Psoas muscle (tissue), 7 donors: ENCODE measurements at regions not wholly inside any gene's neighbourhood (a gene's known extent, or its start where the extent isn't known, plus 50 kb on each side); places are given as distances from the start of the nearest gene placed in this dataset.

Experiments
- ATAC-seq, 4 donors: fragments of 200-7000 bp; cut with Tn5 transposase; one replicate each; pipeline ENCODE4 v1.9.1; 2020; ENCODE audit warnings: moderate library complexity in 3 of 4, mild to moderate bottlenecking in 2 of 4
- DNase-seq, 2 donors: peaks; one replicate each; pipeline ENCODE4 v3.0.0-alpha.2; 2020
- H3K27ac ChIP-seq: fragments of 200-600 bp; one replicate; pipeline ENCODE4 v1.8.0; 2022
- H3K27me3 ChIP-seq, 3 donors: fragments of 200-600 bp in 1 of 3; one replicate each; pipeline versions ENCODE4 v1.6.1 to v1.8.0; 2013 to 2022; ENCODE audit warnings: low read length in 2 of 3, mild to moderate bottlenecking in 2 of 3, moderate library complexity in 1 of 3; ENCODE audit not compliant: insufficient read depth in 3 of 3
- H3K36me3 ChIP-seq, 2 donors: fragments of 200-600 bp in 1 of 2; one replicate each; pipeline versions ENCODE4 v1.6.1 to v1.8.0; 2013 to 2022; ENCODE audit warnings: low read depth in 1 of 2, mild to moderate bottlenecking in 1 of 2, moderate library complexity in 1 of 2; ENCODE audit not compliant: insufficient read depth in 1 of 2
- H3K4me1 ChIP-seq: fragments of 200-600 bp; one replicate; pipeline ENCODE4 v1.8.0; 2022
- H3K4me3 ChIP-seq: fragments of 200-600 bp; one replicate; pipeline ENCODE4 v1.8.0; 2022; ENCODE audit warnings: mild to moderate bottlenecking
- H3K9me3 ChIP-seq: fragments of 200-600 bp; one replicate; pipeline ENCODE4 v1.8.0; 2022
- CTCF ChIP-seq: fragments of 200-600 bp; IDR thresholded peaks from one replicate; pipeline ENCODE4 v1.8.0; 2022; ENCODE audit warnings: antibody characterized with exemption
- WGBS, 3 donors: extraction: QIAGEN DNeasy Blood & Tissue Kit; methylation state at CpG; one replicate each; pipeline versions ENCODE4 v1.1.6 to v1.1.7; 2013; 5-methylcytosine and 5-hydroxymethylcytosine counted together
- intact Hi-C, 2 donors: fragments of 100-400 bp; cut with DNase I; formaldehyde crosslinking; loops; one replicate each; pipeline versions ENCODE4 v1.11.0 to v1.14.2; 2022
- donor health status: healthy with polysubstance abuse.
- donor health status: DM: no; HTN: no; CAD: no; lungs with moderate emphysema.
- donor health status: Bipolar disorder and iron deficiency.
- donor health status: healthy.
- donor health status: DM: yes; HTN: yes; CAD: no.
- donor health status: DM: no; HTN: no; CAD: no.
- donor health status: DM: yes; HTN: yes; CAD: no.

- DNase-seq, result no peak
- Histone ChIP-seq H3K9me3 (no peaks in the 10 kb centered on the region), H3K4me3 (no peak overlapping the region), H3K27ac (no peak overlapping the region), H3K27me3 (peaks cover 0 to 2% (median 0%) of the 10 kb centered on the region in 3 donors), H3K36me3 (no peaks in the 10 kb centered on the region), H3K4me1 (no peaks in the 10 kb centered on the region)
- ATAC-seq, result no peak
- 83 to 91% (median 86%) methylated on average over 8 of the region's 8 CpGs for WGBS, 3 donors
- intact Hi-C loops, result no loop called here
- no peak for TF ChIP-seq CTCF
Observed at GRCh38 chr15:62248277-62248984, 83.3 kb upstream of the C2CD4B start.

GRCh38 chr15:62249501-62249900, 84.4 kb upstream of the C2CD4B start:
- Histone ChIP-seq H3K27me3 (peaks cover 0 to 2% (median 0%) of the 10 kb centered on the region in 3 donors), H3K36me3 (no peaks in the 10 kb centered on the region), H3K27ac (no peak overlapping the region), H3K4me3 (no peak overlapping the region), H3K4me1 (no peaks in the 10 kb centered on the region), H3K9me3 (no peaks in the 10 kb centered on the region)
- WGBS, 3 donors, result 61 to 72% (median 64%) methylated on average over 4 of the region's 4 CpGs
- no peak for TF ChIP-seq CTCF
- DNase-seq, result no peak
- no peak for ATAC-seq
- intact Hi-C loops, result no loop called here

GRCh38 chr15:62250186-62250585, 85.1 kb upstream of the C2CD4B start:
- Histone ChIP-seq H3K36me3 (no peaks in the 10 kb centered on the region), H3K9me3 (no peaks in the 10 kb centered on the region), H3K4me1 (no peaks in the 10 kb centered on the region), H3K27me3 (peaks cover 0 to 2% (median 0%) of the 10 kb centered on the region in 3 donors), H3K4me3 (no peak overlapping the region), H3K27ac (no peak overlapping the region)
- DNase-seq (no peak), ATAC-seq (no peak)
- intact Hi-C loops, result loop anchor here in 1 of 2 donors (10.0 kb wide), 2 partner anchors 125 to 175 kb away; no protein-coding TSS in a partner anchor
- 57 to 77% (median 59%) methylated on average over 8 of the region's 8 CpGs for WGBS, 3 donors
- TF ChIP-seq CTCF, result no peak

- intact Hi-C loops, result loop anchor here in 1 of 2 donors (10.0 kb wide), 2 partner anchors 126 to 176 kb away; no protein-coding TSS in a partner anchor
- WGBS, 3 donors, result 89 to 90% (median 89%) methylated on average over 6 of the region's 6 CpGs
- DNase-seq, result no peak
Observed at GRCh38 chr15:62250978-62251377, 85.9 kb upstream of the C2CD4B start.

More at GRCh38 chr15:62250978-62251377, 85.9 kb upstream of the C2CD4B start:
- Histone ChIP-seq H3K4me3 (no peak overlapping the region), H3K27ac (no peak overlapping the region), H3K36me3 (no peaks in the 10 kb centered on the region), H3K9me3 (no peaks in the 10 kb centered on the region), H3K4me1 (no peaks in the 10 kb centered on the region), H3K27me3 (peaks cover 0 to 2% (median 0%) of the 10 kb centered on the region in 3 donors)
- TF ChIP-seq CTCF, result no peak
- no peak for ATAC-seq
